ENCODE measurements at regions not wholly inside any gene's neighbourhood (a gene's known extent, or its start where the extent isn't known, plus 50 kb on each side); places are given as distances from the start of the nearest gene placed in this dataset.
"Not testable (repeated sequence)": the region's sequence is repeated elsewhere in the genome, so short reads cannot be mapped to it uniquely, and the experiment has no call there.

- no peak for DNase-seq (ENCODE audit: low read depth)
- no peak overlapping the region for H3K4me3 ChIP-seq (ENCODE audit: low read depth, low read length)
- no peak for TF ChIP-seq CTCF (conservative IDR thresholded peaks at IDR 0.05; ENCODE audit: low read depth, low read length)
Observed at GRCh38 chr3:66931699-66932098, 66.4 kb upstream of the KBTBD8 start.

GRCh38 chr3:66933233-66933632 lies 64.9 kb upstream of the KBTBD8 start:
- no peak overlapping the region for H3K4me3 ChIP-seq (ENCODE audit: low read depth, low read length)
- TF ChIP-seq CTCF (conservative IDR thresholded peaks at IDR 0.05; ENCODE audit: low read depth, low read length), result no peak
- no peak for DNase-seq (ENCODE audit: low read depth)

- TF ChIP-seq CTCF (conservative IDR thresholded peaks at IDR 0.05; ENCODE audit: low read depth, low read length), result no peak
- DNase-seq (ENCODE audit: low read depth), result no peak
- H3K4me3 ChIP-seq (ENCODE audit: low read depth, low read length), result no peak overlapping the region
Observed at GRCh38 chr3:66934041-66934440, 64.1 kb upstream of the KBTBD8 start.

GRCh38 chr3:66934725-66935124 lies 63.4 kb upstream of the KBTBD8 start:
- TF ChIP-seq CTCF (conservative IDR thresholded peaks at IDR 0.05; ENCODE audit: low read depth, low read length), result no peak
- H3K4me3 ChIP-seq (ENCODE audit: low read depth, low read length), result no peak overlapping the region
- no peak for DNase-seq (ENCODE audit: low read depth)

- H3K4me3 ChIP-seq (ENCODE audit: low read depth, low read length); DNase-seq (ENCODE audit: low read depth): not testable (repeated sequence)
Observed at GRCh38 chr3:66937041-66937440, 61.1 kb upstream of the KBTBD8 start.

- DNase-seq (ENCODE audit: low read depth), result peak; percentile 6
- TF ChIP-seq CTCF (conservative IDR thresholded peaks at IDR 0.05; ENCODE audit: low read depth, low read length), result peak; percentile 86
- H3K4me3 ChIP-seq (ENCODE audit: low read depth, low read length), result no peak overlapping the region
Observed at GRCh38 chr3:66938338-66938963, 59.7 kb upstream of the KBTBD8 start.

GRCh38 chr3:66948041-66948440 lies 50.1 kb upstream of the KBTBD8 start:
- no peak overlapping the region for H3K4me3 ChIP-seq (ENCODE audit: low read depth, low read length)
- no peak for DNase-seq (ENCODE audit: low read depth)
- no peak for TF ChIP-seq CTCF (conservative IDR thresholded peaks at IDR 0.05; ENCODE audit: low read depth, low read length)

Measured in epithelial cell of proximal tubule (primary cell).